Vagina (tissue), 2 donors: ENCODE measurements at regions not wholly inside any gene's neighbourhood (a gene's known extent, or its start where the extent isn't known, plus 50 kb on each side); places are given as distances from the start of the nearest gene placed in this dataset.

ENCODE experiments used
- POLR2A ChIP-seq, 2 donors: fragments of 450-650 bp; IDR thresholded peaks; one replicate each; pipeline ENCODE4 v1.6.1; 2017; ENCODE audit warnings: antibody characterized with exemption in 2 of 2, mild to moderate bottlenecking in 2 of 2, moderate library complexity in 2 of 2
- POLR2AphosphoS5 ChIP-seq, 2 donors: sonication (generic); formaldehyde crosslinking; IDR thresholded peaks; one replicate each; pipeline ENCODE4 v1.9.0; 2017; ENCODE audit warnings: antibody characterized with exemption in 2 of 2, mild to moderate bottlenecking in 2 of 2, low read depth in 1 of 2; ENCODE audit not compliant: insufficient read depth in 1 of 2
- TF ChIP-seq, protein P1 (sequence below), 3 experiments: fragments of 450-650 bp in 2 of 3; fragments of 200-600 bp in 1 of 3; sonication (generic) in 1 of 3; IDR thresholded peaks; one replicate each; pipeline ENCODE4 v1.5.1; 2017 to 2019; ENCODE audit warnings: antibody characterized with exemption in 3 of 3, mild to moderate bottlenecking in 2 of 3, moderate library complexity in 2 of 3

DNA sequence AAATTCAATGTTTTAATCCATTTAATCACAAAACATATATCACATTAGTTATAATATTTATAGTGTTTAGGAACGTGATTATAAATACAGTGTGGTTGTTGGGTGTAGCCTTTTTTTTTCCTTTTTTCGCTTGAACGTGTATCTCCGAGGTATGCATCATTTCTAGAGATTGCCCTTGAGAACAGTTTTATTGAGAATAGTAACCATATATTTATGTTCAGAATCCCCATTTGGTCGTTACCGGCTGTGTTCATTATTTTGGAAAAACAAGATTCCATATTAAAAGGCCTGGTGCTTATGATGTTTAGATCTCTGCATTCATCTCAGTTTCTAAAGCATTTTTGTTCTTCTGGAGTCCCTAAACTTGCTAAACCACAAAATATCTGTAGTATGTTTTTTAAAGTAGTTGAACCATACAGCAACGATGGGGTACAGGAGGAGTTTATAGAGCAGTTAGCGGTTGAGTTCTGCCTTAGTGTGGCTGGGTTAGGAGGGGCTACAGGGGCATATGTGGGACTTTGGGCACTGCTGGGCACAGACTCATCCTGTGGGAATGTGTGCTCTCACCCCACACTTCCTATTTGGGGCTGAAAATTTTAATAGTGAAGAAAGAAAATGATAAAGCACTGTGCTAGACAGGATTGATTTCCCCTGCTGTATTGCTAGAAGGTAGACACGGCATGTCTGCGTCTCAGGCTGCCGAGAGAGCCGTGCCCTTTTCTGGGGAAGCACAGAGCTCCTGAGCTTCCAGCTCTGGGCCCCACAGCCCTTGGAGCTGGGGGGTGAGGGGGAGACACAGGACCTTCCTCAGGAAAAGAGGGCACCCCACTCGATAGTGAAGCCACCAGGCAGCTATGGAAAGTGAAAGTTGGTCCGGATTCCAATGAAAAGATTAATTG is 81.5 kb upstream of the PPARA start:
- TF ChIP-seq, protein P1, sequence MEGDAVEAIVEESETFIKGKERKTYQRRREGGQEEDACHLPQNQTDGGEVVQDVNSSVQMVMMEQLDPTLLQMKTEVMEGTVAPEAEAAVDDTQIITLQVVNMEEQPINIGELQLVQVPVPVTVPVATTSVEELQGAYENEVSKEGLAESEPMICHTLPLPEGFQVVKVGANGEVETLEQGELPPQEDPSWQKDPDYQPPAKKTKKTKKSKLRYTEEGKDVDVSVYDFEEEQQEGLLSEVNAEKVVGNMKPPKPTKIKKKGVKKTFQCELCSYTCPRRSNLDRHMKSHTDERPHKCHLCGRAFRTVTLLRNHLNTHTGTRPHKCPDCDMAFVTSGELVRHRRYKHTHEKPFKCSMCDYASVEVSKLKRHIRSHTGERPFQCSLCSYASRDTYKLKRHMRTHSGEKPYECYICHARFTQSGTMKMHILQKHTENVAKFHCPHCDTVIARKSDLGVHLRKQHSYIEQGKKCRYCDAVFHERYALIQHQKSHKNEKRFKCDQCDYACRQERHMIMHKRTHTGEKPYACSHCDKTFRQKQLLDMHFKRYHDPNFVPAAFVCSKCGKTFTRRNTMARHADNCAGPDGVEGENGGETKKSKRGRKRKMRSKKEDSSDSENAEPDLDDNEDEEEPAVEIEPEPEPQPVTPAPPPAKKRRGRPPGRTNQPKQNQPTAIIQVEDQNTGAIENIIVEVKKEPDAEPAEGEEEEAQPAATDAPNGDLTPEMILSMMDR (IDR thresholded peaks at IDR 0.05) = no peak
- no peak for TF ChIP-seq POLR2AphosphoS5 (IDR thresholded peaks at IDR 0.05; ENCODE audit: insufficient read depth in 1 of 2, low read depth in 1 of 2)
- no peak for TF ChIP-seq POLR2A (IDR thresholded peaks at IDR 0.05)
